ENCODE measurements at regions not wholly inside any gene's neighbourhood (a gene's known extent, or its start where the extent isn't known, plus 50 kb on each side); places are given as distances from the start of the nearest gene placed in this dataset.

DNA sequence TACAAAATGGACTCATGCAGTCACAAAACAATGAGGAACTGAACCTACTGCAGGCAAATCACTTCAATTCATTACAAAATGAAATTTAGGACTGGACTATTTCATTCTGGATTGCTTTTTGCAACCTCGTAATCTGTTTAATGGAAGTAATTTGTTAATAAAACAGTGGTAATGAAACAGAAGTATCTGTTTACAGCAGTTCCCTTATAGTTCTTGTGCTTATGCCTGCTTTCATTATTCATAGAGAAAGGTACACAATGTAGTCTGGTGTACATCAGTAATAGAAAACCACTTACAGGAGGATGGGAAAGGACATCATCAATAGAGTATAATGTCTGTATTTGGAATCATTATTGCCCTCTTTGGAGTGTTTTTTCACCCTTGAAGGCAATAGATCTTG lies 389.2 kb upstream of the NUDT12 start:
- Histone ChIP-seq H3K4me1 (ENCODE audit: control insufficient read depth in 2 of 3, insufficient read depth in 2 of 3, low read depth in 1 of 3, low read length in 3 of 3) (no peaks in the 10 kb centered on the region), H3K9ac (ENCODE audit: low read length in 3 of 3) (no peak overlapping the region), H3K27me3 (ENCODE audit: control insufficient read depth, insufficient read depth, low read length) (no peaks in the 10 kb centered on the region), H3K9me3 (ENCODE audit: control insufficient read depth in 2 of 3, insufficient read depth in 1 of 3, low read length in 3 of 3) (no peaks in the 10 kb centered on the region), H3K27ac (ENCODE audit: low read depth in 2 of 2, low read length in 2 of 2) (no peak overlapping the region), H3K4me3 (ENCODE audit: low read length in 3 of 3) (no peak overlapping the region), H3K36me3 (ENCODE audit: control insufficient read depth in 2 of 3, insufficient read depth in 3 of 3, low read length in 3 of 3) (no peaks in the 10 kb centered on the region)
- DNase-seq = no peak
- no peak for TF ChIP-seq CTCF (IDR thresholded peaks at IDR 0.05; ENCODE audit: borderline replicate concordance, extremely low read depth, insufficient read depth)
- intact Hi-C loops (cut with DNase I) = no loop called here
- FAIRE-seq = no peak

DNA sequence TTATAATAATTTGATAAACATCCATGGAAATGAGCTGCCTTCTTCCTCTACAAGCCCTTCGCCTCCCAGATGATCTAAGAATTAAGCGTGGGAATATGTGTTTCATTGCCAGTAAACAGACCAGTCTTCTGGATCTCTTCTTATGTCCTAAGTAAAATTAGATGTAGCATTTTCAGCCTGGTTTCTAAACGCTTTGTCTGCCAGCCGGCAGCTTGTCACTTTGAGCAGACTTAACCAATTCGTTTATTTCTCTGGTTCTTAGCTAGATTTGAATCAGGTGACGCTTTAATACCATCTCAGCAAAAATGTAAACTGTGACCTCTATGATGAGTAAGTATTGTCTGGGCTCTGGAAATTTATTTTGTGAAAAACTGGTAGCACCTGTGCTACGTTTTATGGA lies 380.6 kb upstream of the NUDT12 start:
- Histone ChIP-seq H3K4me1 (ENCODE audit: control insufficient read depth in 2 of 3, insufficient read depth in 2 of 3, low read depth in 1 of 3, low read length in 3 of 3) (no peaks in the 10 kb centered on the region), H3K9ac (ENCODE audit: low read length in 3 of 3) (no peak overlapping the region), H3K27ac (ENCODE audit: low read depth in 2 of 2, low read length in 2 of 2) (no peak overlapping the region), H3K27me3 (ENCODE audit: control insufficient read depth, insufficient read depth, low read length) (no peaks in the 10 kb centered on the region), H3K36me3 (ENCODE audit: control insufficient read depth in 2 of 3, insufficient read depth in 3 of 3, low read length in 3 of 3) (no peaks in the 10 kb centered on the region), H3K4me3 (ENCODE audit: low read length in 3 of 3) (no peak overlapping the region), H3K9me3 (ENCODE audit: control insufficient read depth in 2 of 3, insufficient read depth in 1 of 3, low read length in 3 of 3) (no peaks in the 10 kb centered on the region)
- TF ChIP-seq CTCF (IDR thresholded peaks at IDR 0.05; ENCODE audit: borderline replicate concordance, extremely low read depth, insufficient read depth) = no peak
- DNase-seq = no peak
- no peak for FAIRE-seq
- intact Hi-C loops (cut with DNase I) = no loop called here

DNA sequence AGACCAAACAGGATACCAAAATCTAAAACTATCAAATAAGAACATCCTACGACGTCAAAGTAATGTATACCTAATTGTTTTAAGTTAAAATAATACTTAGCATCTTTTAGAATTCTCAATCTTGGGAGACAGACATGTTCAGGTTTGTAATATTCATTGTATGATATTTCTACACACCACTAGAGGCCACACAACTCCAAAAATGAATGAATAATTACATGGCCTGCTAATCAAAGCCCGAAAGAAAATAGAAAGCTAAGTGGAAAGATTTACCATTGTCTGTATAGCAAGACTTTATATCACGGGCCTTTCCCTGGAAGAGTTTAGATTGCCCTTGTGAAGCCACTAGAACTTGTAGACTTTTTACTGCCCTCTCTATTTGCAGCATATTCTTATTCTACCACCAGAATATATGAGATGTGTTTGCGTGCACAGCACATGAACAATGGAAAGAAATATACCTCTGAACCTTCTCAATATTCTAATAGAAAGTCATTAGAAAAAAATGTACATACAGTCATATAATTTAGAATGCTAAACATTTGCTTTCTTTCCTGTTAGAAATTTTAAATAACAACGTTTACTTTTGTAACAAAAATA lies 380.1 kb upstream of the NUDT12 start:
- intact Hi-C loops (cut with DNase I) = no loop called here
- peak in 1 of 5 donors; percentile 19 for DNase-seq

More for the DNA sequence above, 380.1 kb upstream of the NUDT12 start:
- no peak for FAIRE-seq
- H3K9ac ChIP-seq (ENCODE audit: low read length in 3 of 3) = no peak overlapping the region
- no peaks in the 10 kb centered on the region for H3K27me3 ChIP-seq (ENCODE audit: control insufficient read depth, insufficient read depth, low read length)
- H3K9me3 ChIP-seq (ENCODE audit: control insufficient read depth in 2 of 3, insufficient read depth in 1 of 3, low read length in 3 of 3) = no peaks in the 10 kb centered on the region
- no peak for TF ChIP-seq CTCF (IDR thresholded peaks at IDR 0.05; ENCODE audit: borderline replicate concordance, extremely low read depth, insufficient read depth)
- no peak overlapping the region for H3K27ac ChIP-seq (ENCODE audit: low read depth in 2 of 2, low read length in 2 of 2)
- no peaks in the 10 kb centered on the region for H3K36me3 ChIP-seq (ENCODE audit: control insufficient read depth in 2 of 3, insufficient read depth in 3 of 3, low read length in 3 of 3)
- no peaks in the 10 kb centered on the region for H3K4me1 ChIP-seq (ENCODE audit: control insufficient read depth in 2 of 3, insufficient read depth in 2 of 3, low read depth in 1 of 3, low read length in 3 of 3)
- H3K4me3 ChIP-seq (ENCODE audit: low read length in 3 of 3) = no peak overlapping the region
